ENCODE measurements at regions not wholly inside any gene's neighbourhood (a gene's known extent, or its start where the extent isn't known, plus 50 kb on each side); places are given as distances from the start of the nearest gene placed in this dataset.

GRCh38 chr6:79425589-79426311 is 111.5 kb downstream of the LCA5 start:
- Histone ChIP-seq H3K4me3 (no peak overlapping the region), H2AFZ (ENCODE audit: low read depth, low read length) (no peak overlapping the region), H3K36me3 (ENCODE audit: control insufficient read depth, insufficient read depth, low read length) (no peaks in the 10 kb centered on the region), H3K4me1 (replicated peaks in 1 of 2; ENCODE audit: control insufficient read depth in 2 of 2, insufficient read depth in 2 of 2, low read length in 2 of 2) (no peaks in the 10 kb centered on the region), H3K79me2 (ENCODE audit: control insufficient read depth, insufficient read depth, low read length) (no peaks in the 10 kb centered on the region), H4K20me1 (replicated peaks; ENCODE audit: control insufficient read depth, insufficient read depth, low read length) (no peaks in the 10 kb centered on the region), H3K9me3 (replicated peaks; ENCODE audit: control insufficient read depth, insufficient read depth, low read depth, low read length) (no peaks in the 10 kb centered on the region), H3K27ac (ENCODE audit: extremely low read depth, low read depth, low read length) (no peak overlapping the region), H3K27me3 (ENCODE audit: control insufficient read depth in 2 of 2, insufficient read depth in 2 of 2, low read length in 2 of 2) (peaks cover 2% of the 10 kb centered on the region in 2 experiments; a peak in 2 of 5 replicates), H3K4me2 (ENCODE audit: insufficient read depth, low read length) (no peak overlapping the region), H3K9me1 (ENCODE audit: control insufficient read depth, insufficient read depth, low read length) (no peaks in the 10 kb centered on the region), H3K9ac (ENCODE audit: insufficient read depth in 1 of 2, low read depth in 2 of 2, low read length in 2 of 2) (no peak overlapping the region)
- no peak for ATAC-seq
- WGBS (ENCODE audit: insufficient coverage, low coverage, missing lambda C conversion rate): 0% methylated on average over 4 of the region's 5 CpGs
- no peak for TF ChIP-seq ZFP36 (IDR thresholded peaks at IDR 0.05; ENCODE audit: low read depth, low read length, partially characterized antibody)
- peak; percentile 31; the same call in 1 of the 2 replicates for TF ChIP-seq RAD51 (IDR thresholded peaks at IDR 0.05; ENCODE audit: borderline replicate concordance, low read depth)
- TF ChIP-seq TFE3 (CRISPR knock-in tag; IDR thresholded peaks at IDR 0.05): peak; percentile 87
- no peak for FAIRE-seq
- in situ Hi-C loops (cut with MboI) (no loop called here), intact Hi-C loops (cut with micrococcal nuclease) (no loop called here)
- POLR2A ChIA-PET: interaction anchor here (1.8 kb wide), 1 partner anchor 19 kb away, joined by 4 read pairs; no protein-coding TSS in a partner anchor
- no TSS peak for BruUV-seq (replicated peaks)
- no peak for DNase-seq (ENCODE audit: extremely low read depth in 1 of 4, low spot score in 3 of 4)
- CTCF ChIA-PET (ENCODE audit: low intra/inter-chr PET ratio): no interaction called here

- Histone ChIP-seq H3K79me2 (ENCODE audit: control insufficient read depth, insufficient read depth, low read length) (no peaks in the 10 kb centered on the region), H3K9me1 (ENCODE audit: control insufficient read depth, insufficient read depth, low read length) (no peaks in the 10 kb centered on the region), H3K4me3 (no peak overlapping the region), H3K4me2 (ENCODE audit: insufficient read depth, low read length) (no peak overlapping the region), H3K27me3 (ENCODE audit: control insufficient read depth in 2 of 2, insufficient read depth in 2 of 2, low read length in 2 of 2) (0 out of 5 replicates have a peak, but pooled peaks cover 0 to 2% of the 10 kb centered on the region in 2 experiments), H3K9me3 (replicated peaks; ENCODE audit: control insufficient read depth, insufficient read depth, low read depth, low read length) (no peaks in the 10 kb centered on the region), H2AFZ (ENCODE audit: low read depth, low read length) (no peak overlapping the region), H4K20me1 (replicated peaks; ENCODE audit: control insufficient read depth, insufficient read depth, low read length) (no peaks in the 10 kb centered on the region), H3K27ac (ENCODE audit: extremely low read depth, low read depth, low read length) (no peak overlapping the region), H3K4me1 (replicated peaks in 1 of 2; ENCODE audit: control insufficient read depth in 2 of 2, insufficient read depth in 2 of 2, low read length in 2 of 2) (no peaks in the 10 kb centered on the region), H3K36me3 (ENCODE audit: control insufficient read depth, insufficient read depth, low read length) (no peaks in the 10 kb centered on the region), H3K9ac (ENCODE audit: insufficient read depth in 1 of 2, low read depth in 2 of 2, low read length in 2 of 2) (no peak overlapping the region)
- DNase-seq (ENCODE audit: extremely low read depth in 1 of 4, low spot score in 3 of 4) (no peak), ATAC-seq (no peak), FAIRE-seq (no peak)
- TF ChIP-seq NR0B1 (IDR thresholded peaks at IDR 0.05; ENCODE audit: partially characterized antibody) (no peak), ZFPM2 (CRISPR knock-in tag; IDR thresholded peaks at IDR 0.05) (no peak), ZNF316 (IDR thresholded peaks at IDR 0.05) (no peak), PREB (CRISPR knock-in tag; IDR thresholded peaks at IDR 0.05) (no peak)
- no TSS peak for BruUV-seq (replicated peaks)
- in situ Hi-C loops (cut with MboI): no loop called here
- ChIA-PET POLR2A (no interaction called here), CTCF (ENCODE audit: low intra/inter-chr PET ratio) (no interaction called here)
- 0% methylated on average over 2 of the region's 2 CpGs for WGBS (ENCODE audit: insufficient coverage, low coverage, missing lambda C conversion rate)
- intact Hi-C loops (cut with micrococcal nuclease): no loop called here
Observed at GRCh38 chr6:79423216-79423615, 114.0 kb downstream of the LCA5 start.

All from K562 (cell line).